Choroid plexus epithelial cell (primary cell): ENCODE measurements at regions not wholly inside any gene's neighbourhood (a gene's known extent, or its start where the extent isn't known, plus 50 kb on each side); places are given as distances from the start of the nearest gene placed in this dataset.

Experiments
- DNase-seq: peaks from one replicate; pipeline ENCODE4 v3.0.0-alpha.2; 2010; ENCODE audit warnings: low read depth
- H3K4me3 ChIP-seq: 2 replicates; pipeline ENCODE4 v1.5.1; 2011; ENCODE audit warnings: low read depth, mild to moderate bottlenecking, control low read depth, low read length, moderate library complexity
- CTCF ChIP-seq: conservative IDR thresholded peaks from 2 replicates; pipeline ENCODE4 v1.5.1; 2011; ENCODE audit warnings: low read depth, mild to moderate bottlenecking, control low read depth, inconsistent platforms, low read length, moderate library complexity

GRCh38 chr15:62241135-62241770 is 76.2 kb upstream of the C2CD4B start:
- no peak overlapping the region for H3K4me3 ChIP-seq
- peak; percentile 37 for TF ChIP-seq CTCF
- DNase-seq = no peak

GRCh38 chr15:62242999-62243398 is 77.9 kb upstream of the C2CD4B start:
- TF ChIP-seq CTCF = no peak
- no peak overlapping the region for H3K4me3 ChIP-seq
- DNase-seq = no peak

GRCh38 chr15:62244762-62245161 is 79.7 kb upstream of the C2CD4B start:
- DNase-seq = no peak
- TF ChIP-seq CTCF = no peak
- H3K4me3 ChIP-seq = no peak overlapping the region

GRCh38 chr15:62248277-62248984 is 83.3 kb upstream of the C2CD4B start:
- TF ChIP-seq CTCF = no peak
- no peak for DNase-seq
- no peak overlapping the region for H3K4me3 ChIP-seq

- no peak for TF ChIP-seq CTCF
- H3K4me3 ChIP-seq = no peak overlapping the region
- no peak for DNase-seq
Measured at GRCh38 chr15:62249501-62249900, 84.4 kb upstream of the C2CD4B start.

- TF ChIP-seq CTCF = no peak
- no peak overlapping the region for H3K4me3 ChIP-seq
Measured at GRCh38 chr15:62250186-62250585, 85.1 kb upstream of the C2CD4B start.

GRCh38 chr15:62250978-62251377 is 85.9 kb upstream of the C2CD4B start:
- no peak for DNase-seq
- no peak for TF ChIP-seq CTCF
- no peak overlapping the region for H3K4me3 ChIP-seq

More at GRCh38 chr15:62250186-62250585, 85.1 kb upstream of the C2CD4B start:
- no peak for DNase-seq
